Ishikawa (cell line): ENCODE measurements at regions not wholly inside any gene's neighbourhood (a gene's known extent, or its start where the extent isn't known, plus 50 kb on each side); places are given as distances from the start of the nearest gene placed in this dataset.

ENCODE experiments used
- CEBPB ChIP-seq: IDR thresholded peaks from 2 replicates; pipeline ENCODE4 v1.6.1; 2012
- CREB1 ChIP-seq: IDR thresholded peaks from 2 replicates; pipeline ENCODE4 v1.6.1; 2012; ENCODE audit warnings: low read depth
- EGR1 ChIP-seq: IDR thresholded peaks from 2 replicates; pipeline ENCODE4 v1.6.1; 2012
- EP300 ChIP-seq: IDR thresholded peaks from 2 replicates; pipeline ENCODE4 v1.6.1; 2012; ENCODE audit warnings: borderline replicate concordance
- FOXM1 ChIP-seq: IDR thresholded peaks from 2 replicates; pipeline ENCODE4 v1.6.1; 2012; ENCODE audit warnings: low read depth, borderline replicate concordance
- NFIC ChIP-seq: IDR thresholded peaks from 2 replicates; pipeline ENCODE4 v1.6.1; 2012
- RAD21 ChIP-seq: IDR thresholded peaks from 2 replicates; pipeline ENCODE4 v1.6.1; 2012; ENCODE audit warnings: low read depth
- TAF1 ChIP-seq: IDR thresholded peaks from 2 replicates; pipeline ENCODE4 v1.6.1; 2012; ENCODE audit warnings: low read depth, mild to moderate bottlenecking
- TCF12 ChIP-seq: IDR thresholded peaks from 2 replicates; pipeline ENCODE4 v1.6.1; 2012; ENCODE audit warnings: low read depth
- TEAD4 ChIP-seq: IDR thresholded peaks from 2 replicates; pipeline ENCODE4 v1.6.1; 2012
- YY1 ChIP-seq: IDR thresholded peaks from 2 replicates; pipeline ENCODE4 v1.6.1; 2012; ENCODE audit warnings: low read depth
- ZBTB7A ChIP-seq: IDR thresholded peaks from 2 replicates; pipeline ENCODE4 v1.6.1; 2012; ENCODE audit warnings: low read depth
- TF ChIP-seq, protein P1 (sequence below): IDR thresholded peaks from 2 replicates; pipeline ENCODE4 v1.6.1; 2012
- TF ChIP-seq, protein P2 (sequence below): IDR thresholded peaks from 2 replicates; pipeline ENCODE4 v1.6.1; 2012
- TF ChIP-seq, protein P3 (sequence below): IDR thresholded peaks from 2 replicates; pipeline ENCODE4 v1.6.1; 2012; ENCODE audit warnings: low read depth, mild to moderate bottlenecking

DNA sequence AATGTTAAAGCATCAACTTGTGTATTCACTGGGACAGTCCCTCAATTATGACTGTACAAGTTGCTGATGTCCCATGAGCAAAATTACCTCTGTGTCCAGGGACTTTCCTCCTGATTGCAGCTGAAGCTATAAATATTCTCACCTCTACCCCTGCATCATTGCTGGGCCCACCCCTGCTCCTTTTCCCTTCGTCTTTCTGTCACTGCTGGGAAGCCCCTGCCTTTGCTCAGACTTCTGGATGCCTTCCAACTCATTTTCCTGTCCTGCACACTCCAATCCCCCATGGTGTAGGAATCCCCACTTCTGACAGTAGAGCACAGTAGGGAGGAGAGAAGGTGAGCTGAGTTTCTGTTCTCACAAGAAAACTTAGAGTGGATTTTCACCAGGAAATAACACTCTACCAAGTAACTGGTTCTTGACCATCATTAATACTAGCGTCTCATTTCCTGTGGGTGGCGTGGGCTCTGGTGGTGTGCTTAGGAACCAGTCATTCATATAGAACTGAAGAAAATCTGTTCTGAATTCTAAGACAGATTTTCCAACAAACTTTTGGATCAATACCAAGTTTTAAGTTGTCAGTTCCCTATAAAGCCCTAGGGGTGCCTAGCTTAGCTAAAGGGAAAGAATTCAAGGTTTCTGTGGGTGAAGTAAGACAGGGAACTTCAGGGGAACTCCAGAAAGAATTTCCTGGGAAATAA is 136.2 kb upstream of the MED14 start:
- no peak for TF ChIP-seq FOXM1
- TF ChIP-seq EGR1 = no peak
- no peak for TF ChIP-seq RAD21
- no peak for TF ChIP-seq EP300
- no peak for TF ChIP-seq NFIC

DNA sequence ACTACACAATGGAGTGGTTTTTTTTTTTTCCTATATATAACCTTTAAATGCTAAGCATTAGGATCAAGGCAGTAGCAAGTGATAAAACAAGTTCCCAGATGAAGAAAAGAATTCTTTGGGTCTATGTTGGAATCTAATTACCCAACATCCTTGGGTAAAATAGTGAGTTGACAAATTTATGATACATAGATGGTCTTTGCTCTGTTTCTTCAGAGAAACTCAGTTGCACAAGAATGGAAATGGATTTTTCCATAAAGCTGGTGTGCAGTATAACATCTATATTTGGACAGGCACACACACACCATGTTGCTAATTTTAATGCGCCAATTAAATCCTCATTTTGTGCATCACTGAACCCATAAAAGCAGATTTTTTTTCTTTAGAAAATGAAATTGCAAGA is 137.0 kb upstream of the MED14 start:
- TF ChIP-seq CREB1 (no peak), EP300 (no peak), EGR1 (no peak), RAD21 (no peak), TAF1 (no peak), CEBPB (no peak)
- TF ChIP-seq, protein P1, sequence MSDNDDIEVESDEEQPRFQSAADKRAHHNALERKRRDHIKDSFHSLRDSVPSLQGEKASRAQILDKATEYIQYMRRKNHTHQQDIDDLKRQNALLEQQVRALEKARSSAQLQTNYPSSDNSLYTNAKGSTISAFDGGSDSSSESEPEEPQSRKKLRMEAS = no peak
- TF ChIP-seq, protein P2, sequence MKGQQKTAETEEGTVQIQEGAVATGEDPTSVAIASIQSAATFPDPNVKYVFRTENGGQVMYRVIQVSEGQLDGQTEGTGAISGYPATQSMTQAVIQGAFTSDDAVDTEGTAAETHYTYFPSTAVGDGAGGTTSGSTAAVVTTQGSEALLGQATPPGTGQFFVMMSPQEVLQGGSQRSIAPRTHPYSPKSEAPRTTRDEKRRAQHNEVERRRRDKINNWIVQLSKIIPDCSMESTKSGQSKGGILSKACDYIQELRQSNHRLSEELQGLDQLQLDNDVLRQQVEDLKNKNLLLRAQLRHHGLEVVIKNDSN = no peak

DNA sequence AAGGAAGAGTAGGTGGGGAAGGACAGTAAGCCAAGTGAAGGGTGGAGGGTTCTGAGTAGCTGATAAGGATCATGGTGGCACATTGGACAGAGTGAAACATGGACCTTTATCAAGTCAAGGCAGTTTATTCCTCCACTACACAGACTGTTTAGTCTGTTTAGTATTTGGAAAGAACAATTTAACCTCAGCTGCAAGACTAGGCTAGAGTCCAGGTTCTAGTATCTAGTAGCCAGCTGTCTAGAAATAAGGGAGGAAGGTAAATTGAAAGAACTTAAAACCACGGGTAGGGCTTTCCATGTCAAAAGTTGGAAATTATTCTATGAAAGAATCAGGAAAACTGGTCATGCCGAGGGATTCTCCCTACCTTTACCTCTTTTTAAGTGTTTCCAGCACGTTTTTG is 140.1 kb upstream of the MED14 start:
- no peak for TF ChIP-seq ZBTB7A
- TF ChIP-seq RAD21 = no peak
- TF ChIP-seq, protein P3, sequence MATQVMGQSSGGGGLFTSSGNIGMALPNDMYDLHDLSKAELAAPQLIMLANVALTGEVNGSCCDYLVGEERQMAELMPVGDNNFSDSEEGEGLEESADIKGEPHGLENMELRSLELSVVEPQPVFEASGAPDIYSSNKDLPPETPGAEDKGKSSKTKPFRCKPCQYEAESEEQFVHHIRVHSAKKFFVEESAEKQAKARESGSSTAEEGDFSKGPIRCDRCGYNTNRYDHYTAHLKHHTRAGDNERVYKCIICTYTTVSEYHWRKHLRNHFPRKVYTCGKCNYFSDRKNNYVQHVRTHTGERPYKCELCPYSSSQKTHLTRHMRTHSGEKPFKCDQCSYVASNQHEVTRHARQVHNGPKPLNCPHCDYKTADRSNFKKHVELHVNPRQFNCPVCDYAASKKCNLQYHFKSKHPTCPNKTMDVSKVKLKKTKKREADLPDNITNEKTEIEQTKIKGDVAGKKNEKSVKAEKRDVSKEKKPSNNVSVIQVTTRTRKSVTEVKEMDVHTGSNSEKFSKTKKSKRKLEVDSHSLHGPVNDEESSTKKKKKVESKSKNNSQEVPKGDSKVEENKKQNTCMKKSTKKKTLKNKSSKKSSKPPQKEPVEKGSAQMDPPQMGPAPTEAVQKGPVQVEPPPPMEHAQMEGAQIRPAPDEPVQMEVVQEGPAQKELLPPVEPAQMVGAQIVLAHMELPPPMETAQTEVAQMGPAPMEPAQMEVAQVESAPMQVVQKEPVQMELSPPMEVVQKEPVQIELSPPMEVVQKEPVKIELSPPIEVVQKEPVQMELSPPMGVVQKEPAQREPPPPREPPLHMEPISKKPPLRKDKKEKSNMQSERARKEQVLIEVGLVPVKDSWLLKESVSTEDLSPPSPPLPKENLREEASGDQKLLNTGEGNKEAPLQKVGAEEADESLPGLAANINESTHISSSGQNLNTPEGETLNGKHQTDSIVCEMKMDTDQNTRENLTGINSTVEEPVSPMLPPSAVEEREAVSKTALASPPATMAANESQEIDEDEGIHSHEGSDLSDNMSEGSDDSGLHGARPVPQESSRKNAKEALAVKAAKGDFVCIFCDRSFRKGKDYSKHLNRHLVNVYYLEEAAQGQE = no peak
- TF ChIP-seq, protein P1 = no peak
- TF ChIP-seq, protein P2 = no peak
- TF ChIP-seq TEAD4 = no peak
- no peak for TF ChIP-seq EGR1
- no peak for TF ChIP-seq CREB1
- no peak for TF ChIP-seq CEBPB
- TF ChIP-seq FOXM1 = no peak
- TF ChIP-seq NFIC = no peak
- TF ChIP-seq EP300 = no peak
- TF ChIP-seq YY1 = no peak
- no peak for TF ChIP-seq TAF1
- TF ChIP-seq TCF12 = no peak

DNA sequence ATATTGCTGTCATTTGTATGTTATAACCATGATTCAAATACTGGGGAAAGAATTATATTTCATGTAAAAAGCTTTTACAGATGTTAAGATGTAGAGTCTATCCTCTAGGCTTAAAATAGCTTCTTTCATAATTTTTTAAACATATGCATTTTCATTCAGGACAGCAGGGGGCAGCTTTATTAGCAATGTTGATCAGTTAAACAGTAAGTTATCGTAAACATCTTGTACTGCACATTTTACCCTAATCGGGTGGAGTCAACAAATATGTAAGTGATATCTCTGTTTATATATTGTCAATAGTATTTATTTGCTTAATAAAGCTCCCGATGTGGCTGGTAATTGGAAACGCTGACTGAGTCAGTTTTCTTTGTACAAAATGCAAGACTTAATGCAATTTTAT is 142.5 kb upstream of the MED14 start:
- TF ChIP-seq CEBPB (no peak), NFIC (no peak), TAF1 (no peak), EGR1 (no peak), CREB1 (no peak), EP300 (no peak), ZBTB7A (no peak), FOXM1 (no peak), YY1 (no peak), RAD21 (no peak), TCF12 (no peak), TEAD4 (no peak)
- TF ChIP-seq, protein P3 = no peak
- TF ChIP-seq, protein P2 = no peak
- TF ChIP-seq, protein P1 = no peak

DNA sequence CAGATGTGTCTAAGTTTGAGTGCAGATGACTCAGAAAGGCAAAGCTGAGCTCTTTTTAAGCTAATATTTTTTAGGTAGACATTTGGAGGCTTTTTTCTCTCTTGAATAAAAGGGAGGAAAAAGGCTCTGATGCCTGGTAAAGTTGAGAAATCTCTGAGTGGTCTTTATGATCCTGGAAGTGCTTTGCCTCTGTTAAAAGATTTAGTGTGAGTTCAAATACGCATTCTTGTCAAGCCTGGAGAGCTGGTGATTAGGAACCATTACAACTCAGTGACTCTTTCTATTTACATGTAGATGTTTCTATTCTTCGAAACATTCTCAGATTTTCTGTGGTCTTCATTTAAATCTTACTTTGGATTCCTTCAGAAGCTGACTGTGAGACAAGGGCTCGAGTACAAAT is 143.4 kb upstream of the MED14 start:
- TF ChIP-seq, protein P1 = no peak
- TF ChIP-seq CEBPB = no peak
- no peak for TF ChIP-seq YY1
- TF ChIP-seq, protein P3 = no peak
- no peak for TF ChIP-seq RAD21
- no peak for TF ChIP-seq ZBTB7A
- no peak for TF ChIP-seq EGR1
- no peak for TF ChIP-seq TAF1
- TF ChIP-seq CREB1 = no peak
- no peak for TF ChIP-seq TEAD4
- no peak for TF ChIP-seq NFIC
